ENCODE measurements at regions not wholly inside any gene's neighbourhood (a gene's known extent, or its start where the extent isn't known, plus 50 kb on each side); places are given as distances from the start of the nearest gene placed in this dataset.

DNA sequence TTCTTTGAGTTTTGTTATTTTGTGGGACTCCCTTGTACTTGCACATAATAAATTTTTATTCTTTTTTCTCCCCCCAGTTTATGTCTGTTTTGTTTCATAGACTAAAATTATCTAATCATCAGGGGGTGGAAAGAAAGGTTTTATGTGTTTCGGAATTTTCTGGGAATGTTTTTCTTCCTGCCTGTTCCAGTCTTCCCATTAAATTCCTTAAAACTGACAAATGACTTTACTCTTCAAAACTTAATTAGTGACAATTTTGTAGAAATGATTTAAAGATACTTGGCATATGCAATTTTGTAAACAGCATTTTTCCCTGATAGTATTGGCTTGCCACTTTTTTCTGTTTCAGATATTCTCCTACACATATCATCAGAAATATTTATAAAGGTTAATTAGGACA is 1813.4 kb downstream of the PCDH9 start:
- TF ChIP-seq, protein P1, sequence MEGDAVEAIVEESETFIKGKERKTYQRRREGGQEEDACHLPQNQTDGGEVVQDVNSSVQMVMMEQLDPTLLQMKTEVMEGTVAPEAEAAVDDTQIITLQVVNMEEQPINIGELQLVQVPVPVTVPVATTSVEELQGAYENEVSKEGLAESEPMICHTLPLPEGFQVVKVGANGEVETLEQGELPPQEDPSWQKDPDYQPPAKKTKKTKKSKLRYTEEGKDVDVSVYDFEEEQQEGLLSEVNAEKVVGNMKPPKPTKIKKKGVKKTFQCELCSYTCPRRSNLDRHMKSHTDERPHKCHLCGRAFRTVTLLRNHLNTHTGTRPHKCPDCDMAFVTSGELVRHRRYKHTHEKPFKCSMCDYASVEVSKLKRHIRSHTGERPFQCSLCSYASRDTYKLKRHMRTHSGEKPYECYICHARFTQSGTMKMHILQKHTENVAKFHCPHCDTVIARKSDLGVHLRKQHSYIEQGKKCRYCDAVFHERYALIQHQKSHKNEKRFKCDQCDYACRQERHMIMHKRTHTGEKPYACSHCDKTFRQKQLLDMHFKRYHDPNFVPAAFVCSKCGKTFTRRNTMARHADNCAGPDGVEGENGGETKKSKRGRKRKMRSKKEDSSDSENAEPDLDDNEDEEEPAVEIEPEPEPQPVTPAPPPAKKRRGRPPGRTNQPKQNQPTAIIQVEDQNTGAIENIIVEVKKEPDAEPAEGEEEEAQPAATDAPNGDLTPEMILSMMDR (IDR thresholded peaks at IDR 0.05; ENCODE audit: insufficient read depth, low read depth, low read length, missing control alignments), result no peak
- no peak overlapping the region for H3K4me3 ChIP-seq (ENCODE audit: low read depth, low read length)
- DNase-seq (ENCODE audit: low read depth), result no peak

DNA sequence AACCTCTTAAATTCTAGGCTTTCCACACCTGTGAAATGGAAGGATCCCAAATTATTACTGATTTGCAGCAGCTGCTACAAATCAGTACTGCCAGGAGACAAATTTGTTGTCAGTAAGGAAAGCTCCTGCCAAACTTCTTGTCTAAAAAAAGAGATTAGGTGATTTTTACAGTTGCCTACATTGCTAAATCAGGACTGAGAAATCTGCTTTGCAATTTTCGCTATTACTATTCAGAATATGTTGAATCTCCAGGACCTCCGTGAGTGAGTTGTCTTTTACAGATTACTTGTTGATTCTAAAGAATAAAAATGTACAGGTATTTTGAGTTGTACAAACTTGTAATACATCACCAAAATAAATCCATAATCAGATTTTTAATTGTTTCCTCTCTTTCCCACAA is 1815.9 kb downstream of the PCDH9 start:
- no peak overlapping the region for H3K4me3 ChIP-seq (ENCODE audit: low read depth, low read length)
- DNase-seq (ENCODE audit: low read depth), result peak; percentile 30
- TF ChIP-seq, protein P1 (IDR thresholded peaks at IDR 0.05; ENCODE audit: insufficient read depth, low read depth, low read length, missing control alignments), result no peak

DNA sequence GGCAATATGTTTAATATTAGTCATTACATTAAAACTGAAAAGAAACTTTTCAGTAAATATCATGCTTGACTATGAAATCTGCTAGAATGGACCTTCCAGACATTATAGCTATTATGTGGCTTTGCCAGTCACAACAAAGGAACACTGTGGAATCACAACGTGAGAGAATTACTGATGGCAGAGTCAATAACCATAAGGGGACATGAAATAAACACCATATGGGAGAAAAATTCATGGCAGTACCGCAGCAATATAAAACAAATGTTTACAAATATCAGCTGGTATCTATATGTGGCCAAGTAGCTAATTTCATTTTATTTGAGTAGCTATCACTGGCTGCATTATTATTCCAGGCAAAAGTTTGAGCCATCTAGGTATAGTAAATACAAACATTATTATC is 1818.6 kb downstream of the PCDH9 start:
- TF ChIP-seq, protein P1 (IDR thresholded peaks at IDR 0.05; ENCODE audit: insufficient read depth, low read depth, low read length, missing control alignments), result no peak
- H3K4me3 ChIP-seq (ENCODE audit: low read depth, low read length), result no peak overlapping the region
- DNase-seq (ENCODE audit: low read depth), result no peak

DNA sequence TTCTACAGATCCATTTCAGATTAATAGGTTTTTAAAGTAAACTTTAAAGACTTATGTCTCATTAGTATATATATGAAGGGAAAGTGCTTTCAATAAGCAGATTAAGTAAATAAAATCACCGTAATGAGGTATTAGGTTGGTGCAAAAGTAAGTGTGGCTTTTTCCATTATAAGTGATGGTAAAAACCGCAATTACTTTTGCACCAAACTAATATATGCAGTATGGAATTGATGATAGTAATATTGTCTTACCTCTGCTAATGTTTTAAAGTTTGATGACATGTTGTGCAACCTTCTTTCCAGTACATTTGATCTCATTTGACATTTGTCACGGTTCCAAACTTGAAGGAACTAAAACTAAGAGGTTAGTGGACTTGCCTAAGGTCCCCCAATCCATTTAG is 1819.3 kb downstream of the PCDH9 start:
- TF ChIP-seq, protein P1 (IDR thresholded peaks at IDR 0.05; ENCODE audit: insufficient read depth, low read depth, low read length, missing control alignments), result no peak
- no peak for DNase-seq (ENCODE audit: low read depth)
- H3K4me3 ChIP-seq (ENCODE audit: low read depth, low read length), result no peak overlapping the region

DNA sequence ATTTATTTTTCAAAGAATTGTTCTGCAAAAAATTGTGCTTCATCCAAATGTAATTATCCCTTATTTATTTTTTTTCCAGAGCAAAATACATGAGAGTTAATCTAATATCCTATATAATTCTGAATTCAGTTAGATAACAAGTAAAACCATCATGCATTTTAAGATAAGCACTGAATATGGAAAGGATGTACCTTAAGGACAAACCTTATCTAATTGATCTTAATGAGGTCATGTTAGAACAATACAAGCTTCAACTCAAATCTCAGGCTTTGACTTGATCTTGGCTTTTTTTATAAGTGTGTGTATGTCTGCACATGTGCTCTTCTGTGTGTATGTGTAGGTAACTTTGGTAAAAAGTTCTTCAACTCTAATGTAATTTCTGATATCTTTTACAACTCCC is 1828.8 kb downstream of the PCDH9 start:
- TF ChIP-seq, protein P1 (IDR thresholded peaks at IDR 0.05; ENCODE audit: insufficient read depth, low read depth, low read length, missing control alignments), result no peak
- H3K4me3 ChIP-seq (ENCODE audit: low read depth, low read length), result no peak overlapping the region
- DNase-seq (ENCODE audit: low read depth), result no peak

DNA sequence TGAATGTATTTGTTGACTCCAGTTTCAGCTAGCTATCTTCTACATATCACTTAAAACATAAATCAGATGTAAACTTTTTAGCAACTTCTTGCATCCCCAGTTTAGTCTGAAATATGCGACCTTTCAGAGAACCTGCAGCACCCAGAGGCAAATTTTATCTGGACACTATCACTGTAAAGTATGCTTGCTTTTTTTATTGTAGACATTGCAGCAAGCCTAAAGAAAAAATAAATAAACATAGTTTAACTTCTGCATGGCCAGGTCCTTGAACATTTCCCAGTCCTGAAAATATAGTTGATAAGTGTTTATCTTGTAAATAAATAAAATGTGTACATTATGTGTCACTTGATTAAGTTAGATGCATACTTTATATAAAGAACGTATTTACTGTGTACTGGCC is 1829.4 kb downstream of the PCDH9 start:
- TF ChIP-seq, protein P1 (IDR thresholded peaks at IDR 0.05; ENCODE audit: insufficient read depth, low read depth, low read length, missing control alignments), result no peak
- no peak for DNase-seq (ENCODE audit: low read depth)
- H3K4me3 ChIP-seq (ENCODE audit: low read depth, low read length), result no peak overlapping the region

DNA sequence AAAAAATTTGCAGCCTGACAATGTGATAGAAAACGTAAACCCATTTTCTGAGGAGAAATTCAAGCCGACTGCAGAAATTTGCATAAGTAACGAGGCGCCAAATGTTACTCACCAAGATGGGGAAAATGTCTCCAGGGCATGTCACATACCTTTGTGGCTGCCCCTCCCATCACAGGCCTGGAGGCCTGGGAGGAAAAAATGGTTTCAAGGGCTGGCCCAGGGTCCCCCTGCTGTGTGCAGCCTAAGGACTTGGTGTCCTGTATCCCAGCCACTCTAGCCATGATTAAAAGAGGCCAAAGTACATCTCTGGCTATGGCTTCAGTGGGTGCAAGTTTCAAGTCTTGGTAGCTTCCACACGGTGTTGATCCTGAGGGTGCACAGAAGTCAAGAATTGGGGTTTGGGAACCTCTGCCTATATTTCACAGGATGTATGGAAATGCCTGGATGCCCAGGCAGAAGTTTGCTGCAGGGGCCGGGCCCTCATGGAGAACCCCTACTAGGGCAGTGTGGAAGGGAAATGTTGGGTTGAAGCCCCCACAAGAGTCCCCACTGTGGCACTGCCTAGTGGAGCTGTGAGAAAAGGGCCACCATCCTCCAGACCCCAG is 1842.3 kb downstream of the PCDH9 start:
- TF ChIP-seq, protein P1 (IDR thresholded peaks at IDR 0.05; ENCODE audit: insufficient read depth, low read depth, low read length, missing control alignments), result no peak
- H3K4me3 ChIP-seq (ENCODE audit: low read depth, low read length), result no peak overlapping the region
- no peak for DNase-seq (ENCODE audit: low read depth)
